Breast epithelium (tissue), 3 donors: ENCODE measurements at regions not wholly inside any gene's neighbourhood (a gene's known extent, or its start where the extent isn't known, plus 50 kb on each side); places are given as distances from the start of the nearest gene placed in this dataset.

Experiments
- POLR2A ChIP-seq: fragments of 450-650 bp; IDR thresholded peaks from one replicate; pipeline ENCODE4 v1.6.1; 2016; ENCODE audit warnings: antibody characterized with exemption, mild to moderate bottlenecking, moderate library complexity
- POLR2AphosphoS5 ChIP-seq, 3 donors: sonication (generic); formaldehyde crosslinking; IDR thresholded peaks; one replicate each; pipeline ENCODE4 v1.6.1; 2017; ENCODE audit warnings: antibody characterized with exemption in 3 of 3
- TF ChIP-seq, protein P1 (sequence below), 3 donors: fragments of 450-650 bp; IDR thresholded peaks; one replicate each; pipeline ENCODE4 v1.5.1; 2016 to 2017; ENCODE audit warnings: antibody characterized with exemption in 3 of 3, mild to moderate bottlenecking in 3 of 3, moderate library complexity in 3 of 3

- TF ChIP-seq POLR2A (no peak), POLR2AphosphoS5 (IDR thresholded peaks at IDR 0.05) (no peak)
- TF ChIP-seq, protein P1, sequence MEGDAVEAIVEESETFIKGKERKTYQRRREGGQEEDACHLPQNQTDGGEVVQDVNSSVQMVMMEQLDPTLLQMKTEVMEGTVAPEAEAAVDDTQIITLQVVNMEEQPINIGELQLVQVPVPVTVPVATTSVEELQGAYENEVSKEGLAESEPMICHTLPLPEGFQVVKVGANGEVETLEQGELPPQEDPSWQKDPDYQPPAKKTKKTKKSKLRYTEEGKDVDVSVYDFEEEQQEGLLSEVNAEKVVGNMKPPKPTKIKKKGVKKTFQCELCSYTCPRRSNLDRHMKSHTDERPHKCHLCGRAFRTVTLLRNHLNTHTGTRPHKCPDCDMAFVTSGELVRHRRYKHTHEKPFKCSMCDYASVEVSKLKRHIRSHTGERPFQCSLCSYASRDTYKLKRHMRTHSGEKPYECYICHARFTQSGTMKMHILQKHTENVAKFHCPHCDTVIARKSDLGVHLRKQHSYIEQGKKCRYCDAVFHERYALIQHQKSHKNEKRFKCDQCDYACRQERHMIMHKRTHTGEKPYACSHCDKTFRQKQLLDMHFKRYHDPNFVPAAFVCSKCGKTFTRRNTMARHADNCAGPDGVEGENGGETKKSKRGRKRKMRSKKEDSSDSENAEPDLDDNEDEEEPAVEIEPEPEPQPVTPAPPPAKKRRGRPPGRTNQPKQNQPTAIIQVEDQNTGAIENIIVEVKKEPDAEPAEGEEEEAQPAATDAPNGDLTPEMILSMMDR (IDR thresholded peaks at IDR 0.05), result no peak
Observed at GRCh38 chr3:68424796-68425460, 507.4 kb downstream of the TAFA4 start.
